ENCODE measurements at regions not wholly inside any gene's neighbourhood (a gene's known extent, or its start where the extent isn't known, plus 50 kb on each side); places are given as distances from the start of the nearest gene placed in this dataset.

DNA sequence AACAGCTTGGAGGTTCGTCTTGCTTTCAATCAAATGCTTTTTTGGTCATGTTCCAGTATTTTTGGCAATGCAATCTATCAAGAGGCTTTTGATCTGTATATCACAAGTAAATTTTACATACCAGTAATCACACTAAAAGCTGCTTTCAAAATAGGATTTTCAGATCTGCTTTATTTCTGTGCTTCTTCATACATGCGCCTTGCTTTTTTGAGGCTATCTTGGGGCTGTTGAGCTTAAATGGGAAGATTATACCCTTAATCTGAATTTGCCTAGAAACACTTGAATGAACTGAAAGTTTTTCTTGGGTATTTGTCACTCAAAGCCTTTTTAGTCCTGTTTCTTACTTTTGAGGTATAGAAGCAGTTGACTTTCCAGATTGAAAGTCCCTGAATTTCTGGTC, 62.1 kb upstream of the DCBLD2 start:
- Histone ChIP-seq H3K9me3 (replicated peaks in 1 of 2; ENCODE audit: control insufficient read depth in 2 of 2, insufficient read depth in 1 of 2, low read depth in 1 of 2, low read length in 2 of 2) (no peaks in the 10 kb centered on the region), H3K14ac (ENCODE audit: low read length) (no peak overlapping the region), H2AK5ac (ENCODE audit: low read depth, low read length) (no peak overlapping the region), H3K27me3 (ENCODE audit: control insufficient read depth in 3 of 3, insufficient read depth in 3 of 3, low read depth in 1 of 3, low read length in 3 of 3) (no peaks in the 10 kb centered on the region), H3K4me2 (ENCODE audit: insufficient read depth, low read length, poor library complexity, severe bottlenecking) (no peak overlapping the region), H2BK120ac (ENCODE audit: low read depth, low read length) (no peak overlapping the region), H2BK12ac (ENCODE audit: low read length) (no peak overlapping the region), H4K91ac (ENCODE audit: low read depth, low read length, poor library complexity) (no peak overlapping the region), H3K4me3 (ENCODE audit: low read length in 2 of 2) (no peak overlapping the region), H3K79me1 (ENCODE audit: low read depth, low read length) (no peaks in the 10 kb centered on the region), H3K23ac (ENCODE audit: low read depth, low read length, poor library complexity) (no peak overlapping the region), H4K8ac (ENCODE audit: low read depth, low read length) (no peak overlapping the region), H3K18ac (ENCODE audit: low read length) (no peak overlapping the region), H2AFZ (ENCODE audit: low read length) (no peak overlapping the region), H3K4me1 (ENCODE audit: control insufficient read depth in 2 of 2, insufficient read depth in 1 of 2, low read depth in 1 of 2, low read length in 2 of 2) (peaks cover 3 to 6% of the 10 kb centered on the region in 2 donors), H3K4ac (ENCODE audit: low read length) (no peak overlapping the region), H2BK5ac (ENCODE audit: low read length) (no peak overlapping the region), H2BK15ac (ENCODE audit: low read length) (no peak overlapping the region), H3K9ac (ENCODE audit: low read depth, low read length, poor library complexity) (no peak overlapping the region), H3K36me3 (replicated peaks in 1 of 2; ENCODE audit: control insufficient read depth in 2 of 2, insufficient read depth in 2 of 2, low read length in 2 of 2) (no peaks in the 10 kb centered on the region), H3K27ac (replicated peaks; ENCODE audit: low read length) (no peak overlapping the region)
- no CpG with 5 or more reads among the region's 2 CpGs for WGBS, 2 donors (ENCODE audit: extremely low coverage in 2 of 2, insufficient read length in 2 of 2, insufficient replicate concordance in 1 of 2)
- no peak for DNase-seq (ENCODE audit: low spot score)

DNA sequence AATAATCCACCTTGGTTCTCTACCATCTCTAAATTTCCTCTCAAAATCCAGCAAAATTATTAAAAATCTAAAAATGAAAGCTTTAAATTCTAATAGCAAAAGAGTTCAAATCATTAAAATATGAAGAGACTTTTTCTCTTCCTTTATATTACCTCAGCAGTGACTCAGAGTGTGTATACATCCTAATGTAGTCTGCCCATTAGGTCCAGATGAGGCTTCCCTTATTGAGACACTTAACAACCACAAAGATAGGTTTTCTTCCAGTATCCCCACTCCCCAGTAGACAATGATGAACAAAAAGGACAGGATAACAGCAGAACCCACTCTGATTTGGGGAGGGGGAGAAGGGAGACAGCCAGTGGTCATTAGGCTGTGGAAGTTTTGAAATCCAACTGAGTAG, 61.5 kb upstream of the DCBLD2 start:
- H4K8ac ChIP-seq (ENCODE audit: low read depth, low read length): no peak overlapping the region

DNA sequence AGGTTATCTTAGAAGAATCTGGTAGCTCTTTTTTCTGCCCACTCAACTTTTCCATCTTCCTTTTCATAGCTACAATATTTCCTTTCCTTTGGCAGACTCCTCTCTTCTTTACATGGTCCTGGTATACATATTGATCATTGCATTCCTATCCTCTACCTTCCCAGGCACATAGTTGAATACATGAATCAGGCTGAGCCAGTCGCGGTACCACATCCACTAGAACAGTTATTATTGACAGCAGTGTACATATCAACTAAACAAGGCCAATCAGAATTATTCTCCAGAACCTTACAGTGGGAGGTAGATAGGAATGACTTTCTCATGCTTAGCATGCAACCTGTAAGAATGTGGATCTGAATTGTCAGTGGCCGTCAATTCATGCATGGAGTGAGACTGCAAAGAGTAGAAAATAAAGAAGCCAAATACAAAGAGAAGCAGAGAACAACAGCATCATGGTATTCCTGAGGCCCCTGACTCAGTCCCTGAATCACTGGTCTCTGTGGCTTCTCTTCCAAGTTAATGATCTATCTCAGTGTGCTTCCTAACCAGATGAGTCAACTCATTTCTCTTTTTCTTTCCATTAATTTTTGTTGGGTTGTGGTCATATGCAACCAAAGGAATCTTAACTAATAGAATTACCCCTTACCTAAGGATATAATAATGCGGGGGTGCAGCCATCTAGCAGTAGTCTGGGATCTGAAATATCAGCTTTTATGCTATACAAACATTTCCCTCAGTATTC, 60.9 kb upstream of the DCBLD2 start:
- Histone ChIP-seq H3K36me3 (replicated peaks in 1 of 2; ENCODE audit: control insufficient read depth in 2 of 2, insufficient read depth in 2 of 2, low read length in 2 of 2) (no peaks in the 10 kb centered on the region), H3K9ac (ENCODE audit: low read depth, low read length, poor library complexity) (no peak overlapping the region)
- WGBS, 2 donors (ENCODE audit: extremely low coverage in 2 of 2, insufficient read length in 2 of 2, insufficient replicate concordance in 1 of 2): no CpG with 5 or more reads among the region's 4 CpGs

More for the DNA sequence above, 61.5 kb upstream of the DCBLD2 start:
- Histone ChIP-seq H2BK120ac (ENCODE audit: low read depth, low read length) (no peak overlapping the region), H2BK15ac (ENCODE audit: low read length) (no peak overlapping the region), H3K18ac (ENCODE audit: low read length) (no peak overlapping the region), H3K4me3 (ENCODE audit: low read length in 2 of 2) (no peak overlapping the region), H3K9ac (ENCODE audit: low read depth, low read length, poor library complexity) (no peak overlapping the region), H3K27ac (replicated peaks; ENCODE audit: low read length) (no peak overlapping the region), H4K91ac (ENCODE audit: low read depth, low read length, poor library complexity) (no peak overlapping the region), H2BK5ac (ENCODE audit: low read length) (no peak overlapping the region), H3K4me1 (ENCODE audit: control insufficient read depth in 2 of 2, insufficient read depth in 1 of 2, low read depth in 1 of 2, low read length in 2 of 2) (peaks cover 3 to 6% of the 10 kb centered on the region in 2 donors), H3K14ac (ENCODE audit: low read length) (no peak overlapping the region), H3K23ac (ENCODE audit: low read depth, low read length, poor library complexity) (no peak overlapping the region), H2AFZ (ENCODE audit: low read length) (no peak overlapping the region), H2AK5ac (ENCODE audit: low read depth, low read length) (no peak overlapping the region), H3K4ac (ENCODE audit: low read length) (no peak overlapping the region), H3K4me2 (ENCODE audit: insufficient read depth, low read length, poor library complexity, severe bottlenecking) (no peak overlapping the region), H3K9me3 (replicated peaks in 1 of 2; ENCODE audit: control insufficient read depth in 2 of 2, insufficient read depth in 1 of 2, low read depth in 1 of 2, low read length in 2 of 2) (no peaks in the 10 kb centered on the region), H3K36me3 (replicated peaks in 1 of 2; ENCODE audit: control insufficient read depth in 2 of 2, insufficient read depth in 2 of 2, low read length in 2 of 2) (no peaks in the 10 kb centered on the region), H3K79me1 (ENCODE audit: low read depth, low read length) (no peaks in the 10 kb centered on the region), H3K27me3 (ENCODE audit: control insufficient read depth in 3 of 3, insufficient read depth in 3 of 3, low read depth in 1 of 3, low read length in 3 of 3) (no peaks in the 10 kb centered on the region), H2BK12ac (ENCODE audit: low read length) (no peak overlapping the region)
- DNase-seq (ENCODE audit: low spot score): no peak

DNA sequence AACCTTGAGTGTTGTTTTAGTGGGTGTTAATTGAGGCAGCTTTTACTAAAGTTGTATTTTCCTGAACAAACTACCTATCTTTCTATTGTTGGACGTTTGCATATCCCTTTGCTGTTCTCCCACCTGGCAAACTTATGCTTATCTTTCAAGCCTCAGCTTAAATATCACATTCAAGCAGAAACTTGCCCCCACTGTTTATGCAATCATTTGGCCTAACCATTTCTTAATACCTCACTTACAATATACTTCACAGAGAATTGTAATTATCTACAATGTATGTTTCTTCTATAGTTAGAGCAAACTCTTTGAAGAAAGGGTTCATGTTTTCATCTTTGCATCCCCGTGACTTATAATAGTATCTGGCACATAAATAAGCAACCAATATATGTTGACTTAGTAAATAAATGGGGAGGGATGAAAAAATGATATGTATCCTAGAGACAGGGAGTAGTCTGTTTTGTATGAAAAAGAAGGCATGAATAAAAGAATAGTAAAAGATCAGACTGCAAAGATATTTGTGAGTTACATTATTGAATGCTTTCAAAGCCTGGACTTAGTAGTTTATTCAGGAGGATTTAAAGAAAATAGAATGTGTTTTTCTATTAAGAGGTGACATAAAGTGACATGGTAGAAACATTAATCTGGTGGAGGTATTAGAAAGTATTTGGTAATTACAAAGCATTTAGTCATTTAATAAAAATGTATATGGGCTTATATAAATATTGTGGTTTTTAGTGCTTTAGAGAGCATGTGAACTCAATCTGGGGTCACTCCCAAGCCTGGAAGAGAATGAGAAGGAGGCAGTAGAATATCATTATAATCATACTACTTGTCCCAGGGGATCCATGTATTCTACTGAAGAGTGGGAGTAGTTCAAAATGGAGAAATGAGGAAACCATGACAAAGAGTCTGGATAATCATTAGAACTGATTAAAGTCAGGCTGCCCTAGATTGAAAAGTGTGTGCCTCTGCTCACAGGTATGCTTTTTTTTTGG, 60.0 kb upstream of the DCBLD2 start:
- DNase-seq (ENCODE audit: low spot score): no peak
- H3K14ac ChIP-seq (ENCODE audit: low read length): no peak overlapping the region

More for the DNA sequence above, 60.9 kb upstream of the DCBLD2 start:
- H3K14ac ChIP-seq (ENCODE audit: low read length): no peak overlapping the region
- H2BK15ac ChIP-seq (ENCODE audit: low read length): no peak overlapping the region
- H4K8ac ChIP-seq (ENCODE audit: low read depth, low read length): no peak overlapping the region
- peaks cover 3 to 6% of the 10 kb centered on the region in 2 donors for H3K4me1 ChIP-seq (ENCODE audit: control insufficient read depth in 2 of 2, insufficient read depth in 1 of 2, low read depth in 1 of 2, low read length in 2 of 2)
- H3K4ac ChIP-seq (ENCODE audit: low read length): no peak overlapping the region
- peak overlapping the region; percentile 42 for H2AFZ ChIP-seq (ENCODE audit: low read length)
- H2AK5ac ChIP-seq (ENCODE audit: low read depth, low read length): no peak overlapping the region
- H3K27ac ChIP-seq (replicated peaks; ENCODE audit: low read length): no peak overlapping the region
- no peaks in the 10 kb centered on the region for H3K9me3 ChIP-seq (replicated peaks in 1 of 2; ENCODE audit: control insufficient read depth in 2 of 2, insufficient read depth in 1 of 2, low read depth in 1 of 2, low read length in 2 of 2)
- H3K4me2 ChIP-seq (ENCODE audit: insufficient read depth, low read length, poor library complexity, severe bottlenecking): no peak overlapping the region
- H4K91ac ChIP-seq (ENCODE audit: low read depth, low read length, poor library complexity): no peak overlapping the region
- H3K79me1 ChIP-seq (ENCODE audit: low read depth, low read length): no peaks in the 10 kb centered on the region
- H2BK12ac ChIP-seq (ENCODE audit: low read length): no peak overlapping the region
- DNase-seq (ENCODE audit: low spot score): no peak
- H2BK5ac ChIP-seq (ENCODE audit: low read length): no peak overlapping the region
- H3K27me3 ChIP-seq (ENCODE audit: control insufficient read depth in 3 of 3, insufficient read depth in 3 of 3, low read depth in 1 of 3, low read length in 3 of 3): no peaks in the 10 kb centered on the region
- no peak overlapping the region for H3K23ac ChIP-seq (ENCODE audit: low read depth, low read length, poor library complexity)
- no peak overlapping the region for H3K4me3 ChIP-seq (ENCODE audit: low read length in 2 of 2)
- H2BK120ac ChIP-seq (ENCODE audit: low read depth, low read length): no peak overlapping the region
- H3K18ac ChIP-seq (ENCODE audit: low read length): no peak overlapping the region

More for the DNA sequence above, 60.0 kb upstream of the DCBLD2 start:
- no peak overlapping the region for H3K4ac ChIP-seq (ENCODE audit: low read length)
- no peak overlapping the region for H3K9ac ChIP-seq (ENCODE audit: low read depth, low read length, poor library complexity)
- H3K9me3 ChIP-seq (replicated peaks in 1 of 2; ENCODE audit: control insufficient read depth in 2 of 2, insufficient read depth in 1 of 2, low read depth in 1 of 2, low read length in 2 of 2): no peaks in the 10 kb centered on the region
- no CpG with 5 or more reads among the region's 2 CpGs for WGBS, 2 donors (ENCODE audit: extremely low coverage in 2 of 2, insufficient read length in 2 of 2, insufficient replicate concordance in 1 of 2)
- H4K8ac ChIP-seq (ENCODE audit: low read depth, low read length): no peak overlapping the region
- H3K4me3 ChIP-seq (ENCODE audit: low read length in 2 of 2): no peak overlapping the region
- no peak overlapping the region for H2BK5ac ChIP-seq (ENCODE audit: low read length)
- H3K36me3 ChIP-seq (replicated peaks in 1 of 2; ENCODE audit: control insufficient read depth in 2 of 2, insufficient read depth in 2 of 2, low read length in 2 of 2): no peaks in the 10 kb centered on the region
- no peak overlapping the region for H2BK12ac ChIP-seq (ENCODE audit: low read length)
- H3K4me1 ChIP-seq (ENCODE audit: control insufficient read depth in 2 of 2, insufficient read depth in 1 of 2, low read depth in 1 of 2, low read length in 2 of 2): peaks cover 3 to 6% of the 10 kb centered on the region in 2 donors
- H3K4me2 ChIP-seq (ENCODE audit: insufficient read depth, low read length, poor library complexity, severe bottlenecking): no peak overlapping the region
- H3K23ac ChIP-seq (ENCODE audit: low read depth, low read length, poor library complexity): no peak overlapping the region
- no peak overlapping the region for H4K91ac ChIP-seq (ENCODE audit: low read depth, low read length, poor library complexity)
- no peak overlapping the region for H2BK120ac ChIP-seq (ENCODE audit: low read depth, low read length)
- no peak overlapping the region for H2AFZ ChIP-seq (ENCODE audit: low read length)
- no peak overlapping the region for H3K18ac ChIP-seq (ENCODE audit: low read length)
- H3K27me3 ChIP-seq (ENCODE audit: control insufficient read depth in 3 of 3, insufficient read depth in 3 of 3, low read depth in 1 of 3, low read length in 3 of 3): no peaks in the 10 kb centered on the region
- no peak overlapping the region for H2AK5ac ChIP-seq (ENCODE audit: low read depth, low read length)
- no peak overlapping the region for H2BK15ac ChIP-seq (ENCODE audit: low read length)
- H3K27ac ChIP-seq (replicated peaks; ENCODE audit: low read length): no peak overlapping the region
- H3K79me1 ChIP-seq (ENCODE audit: low read depth, low read length): no peaks in the 10 kb centered on the region
